HG02943 (cell line): ENCODE measurements at regions not wholly inside any gene's neighbourhood (a gene's known extent, or its start where the extent isn't known, plus 50 kb on each side); places are given as distances from the start of the nearest gene placed in this dataset.
"Not testable (repeated sequence)": the region's sequence is repeated elsewhere in the genome, so short reads cannot be mapped to it uniquely, and the experiment has no call there.

Experiments
- ATAC-seq: cut with Tn5 transposase; IDR thresholded peaks from one replicate; pipeline ENCODE4 v1.9.1; 2021; ENCODE audit warnings: mild to moderate bottlenecking, low read depth, moderate library complexity; ENCODE audit not compliant: unreplicated experiment

GRCh38 chr7:34382166-34382893 is 275.7 kb upstream of the NPSR1 start:
- ATAC-seq: no peak

DNA sequence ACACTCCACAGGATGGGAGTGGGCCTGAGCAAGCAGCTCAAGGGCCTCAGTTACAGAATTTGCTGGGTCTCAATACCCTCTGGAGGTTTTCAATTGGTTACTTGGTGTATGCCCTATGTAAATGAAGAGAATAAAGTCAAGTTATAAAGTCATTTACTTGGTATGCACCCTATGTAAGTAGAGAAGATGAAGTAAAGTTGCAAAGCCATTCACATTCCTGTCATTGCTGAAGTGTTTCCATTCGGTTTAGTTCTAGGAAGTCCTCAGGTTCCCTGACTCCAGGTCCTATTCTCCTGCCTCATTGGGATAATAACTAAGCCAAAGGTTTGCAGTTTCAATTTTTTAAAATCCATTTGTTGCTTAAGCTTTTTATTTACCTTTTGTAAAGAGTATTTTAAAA is 272.6 kb upstream of the NPSR1 start:
- ATAC-seq: no peak

DNA sequence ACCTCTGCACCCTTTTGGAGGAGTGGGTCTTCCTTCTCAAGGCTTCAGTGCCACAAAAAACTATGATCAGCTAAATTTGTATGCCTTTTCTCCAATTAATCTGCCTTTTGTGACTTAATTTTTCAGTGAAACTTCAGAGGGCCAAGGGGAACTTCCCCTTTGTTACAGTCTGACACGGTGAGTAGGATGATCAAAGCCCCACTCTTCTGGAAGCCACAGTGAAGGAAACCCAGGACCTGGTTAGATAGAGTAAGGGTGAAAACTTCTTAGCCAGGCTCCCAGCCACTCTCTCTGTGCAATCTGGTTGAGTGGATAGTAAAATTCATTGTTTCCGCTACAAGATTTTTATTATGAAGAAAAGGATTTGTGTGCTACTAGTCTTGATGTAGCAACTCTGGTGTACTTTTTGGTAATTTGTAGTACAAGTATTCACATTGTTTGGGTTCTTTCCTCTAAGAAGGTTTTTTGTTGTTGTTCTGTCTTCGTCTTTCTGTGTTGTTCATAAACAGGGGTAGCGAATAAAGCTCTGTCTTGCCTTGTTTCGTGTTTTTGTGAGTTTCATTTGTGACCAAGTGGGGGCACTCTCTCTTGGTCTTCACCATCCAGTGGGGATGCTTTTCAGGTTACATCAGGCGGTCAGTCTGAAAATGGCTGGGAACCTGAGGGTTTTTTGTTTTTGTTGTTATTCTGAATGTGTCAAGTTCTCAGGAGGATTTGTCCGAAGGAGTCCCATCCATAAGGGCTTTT is 268.5 kb upstream of the NPSR1 start:
- no peak for ATAC-seq

- no peak for ATAC-seq
Measured at GRCh38 chr7:34390103-34390502, 267.9 kb upstream of the NPSR1 start.

DNA sequence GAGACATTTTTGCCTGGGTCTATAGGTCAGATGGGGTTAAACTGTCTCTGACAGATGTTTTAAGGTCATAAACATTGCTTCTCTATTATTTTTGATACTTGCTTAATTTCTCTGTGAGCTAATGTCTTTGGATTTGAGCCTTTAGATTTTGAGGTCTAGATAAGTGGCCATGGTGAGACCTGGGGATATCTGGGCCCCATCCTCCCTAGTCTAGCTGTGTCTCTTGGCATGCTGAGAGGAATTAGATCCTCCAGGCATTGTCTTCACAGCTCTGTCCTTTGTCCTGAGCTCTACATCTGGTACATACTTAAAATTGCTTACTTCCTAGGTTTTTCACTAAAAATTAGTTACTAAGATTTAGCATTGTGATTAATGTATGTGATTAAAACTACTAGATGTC is 265.0 kb upstream of the NPSR1 start:
- ATAC-seq: no peak

- ATAC-seq: no peak
Measured at GRCh38 chr7:34396437-34397064, 261.5 kb upstream of the NPSR1 start.

- no peak for ATAC-seq
Measured at GRCh38 chr7:34401776-34402175, 256.2 kb upstream of the NPSR1 start.

DNA sequence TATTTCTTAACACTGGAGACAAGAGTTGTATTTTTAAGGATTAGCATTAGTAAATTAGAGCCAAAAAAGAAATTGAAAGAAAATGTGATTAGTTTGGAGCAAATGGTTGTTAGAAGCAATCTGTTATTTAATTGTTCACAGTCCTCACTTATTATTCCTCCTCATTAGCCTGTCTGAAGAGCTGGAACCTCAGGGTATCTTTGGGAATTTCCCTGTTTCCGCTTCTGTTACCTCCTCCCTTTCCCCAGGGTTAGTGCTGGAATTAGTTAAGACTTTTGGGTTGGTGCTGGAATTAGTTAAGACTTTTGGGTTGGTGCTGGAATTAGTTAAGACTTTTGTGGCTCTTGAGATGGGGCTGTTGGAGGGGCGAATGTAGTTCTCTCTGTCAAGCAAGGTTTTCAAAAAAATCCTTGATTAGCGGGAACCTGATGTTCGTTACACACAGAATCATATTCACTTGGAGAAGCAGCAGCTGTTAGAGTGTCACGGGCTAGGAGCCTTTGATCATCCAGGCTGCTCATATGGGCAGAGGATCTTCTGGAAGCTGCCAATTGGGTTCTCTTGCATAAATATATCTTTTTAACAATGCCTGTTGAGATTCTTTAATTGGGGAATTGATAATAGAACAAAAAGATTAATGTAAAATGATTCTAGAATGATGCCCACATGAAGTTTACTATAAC is 251.0 kb upstream of the NPSR1 start:
- no peak for ATAC-seq

GRCh38 chr7:34407586-34407985 is 250.4 kb upstream of the NPSR1 start:
- ATAC-seq: no peak

GRCh38 chr7:34417781-34418180 is 240.2 kb upstream of the NPSR1 start:
- ATAC-seq: no peak

- ATAC-seq: no peak
Measured at GRCh38 chr7:34421526-34421925, 236.5 kb upstream of the NPSR1 start.

- ATAC-seq: no peak
Measured at GRCh38 chr7:34425194-34425593, 232.8 kb upstream of the NPSR1 start.

- ATAC-seq: no peak
Measured at GRCh38 chr7:34425631-34426384, 232.2 kb upstream of the NPSR1 start.

GRCh38 chr7:34430456-34430855 is 227.6 kb upstream of the NPSR1 start:
- ATAC-seq: no peak

DNA sequence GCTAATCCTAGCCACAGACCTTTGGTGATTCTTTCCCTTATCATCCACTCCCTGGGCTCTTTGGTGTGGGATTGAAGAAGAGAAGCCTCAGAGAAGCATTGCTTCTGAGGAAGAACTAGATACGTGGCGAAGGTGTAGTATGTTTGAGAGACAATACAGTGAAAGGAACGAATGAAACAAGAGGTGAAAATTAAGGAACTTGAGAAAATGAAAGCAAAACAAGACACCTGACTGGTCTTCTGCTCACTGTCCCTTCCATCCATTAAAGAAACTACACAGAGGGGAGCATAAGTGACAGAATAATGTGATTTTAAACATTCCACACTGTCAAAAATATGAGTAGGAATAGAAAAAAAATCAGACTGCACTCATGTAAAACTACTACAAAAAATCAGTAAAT is 219.6 kb upstream of the NPSR1 start:
- no peak for ATAC-seq

DNA sequence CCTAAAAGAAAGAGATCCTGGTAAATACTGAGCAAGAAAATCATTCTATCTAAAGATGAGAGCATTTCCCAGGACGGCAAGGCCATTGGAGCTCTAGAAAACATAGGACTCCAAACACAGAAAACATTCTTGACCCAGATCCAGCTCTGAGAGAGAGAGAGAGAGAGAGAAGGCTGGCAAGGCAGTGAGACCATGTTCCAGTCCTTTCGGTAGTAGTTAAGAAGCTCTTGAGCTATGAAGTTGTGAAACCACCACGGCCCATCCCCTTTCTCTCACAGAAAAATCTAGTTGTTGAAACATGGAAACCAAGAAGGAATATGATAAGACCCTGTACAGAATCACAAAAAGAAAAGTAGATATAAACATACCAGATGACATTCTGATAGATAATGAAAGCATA is 212.4 kb upstream of the NPSR1 start:
- no peak for ATAC-seq

GRCh38 chr7:34448531-34448930 is 209.5 kb upstream of the NPSR1 start:
- not testable (repeated sequence) for ATAC-seq

- no peak for ATAC-seq
Measured at GRCh38 chr7:34449765-34450164, 208.3 kb upstream of the NPSR1 start.

DNA sequence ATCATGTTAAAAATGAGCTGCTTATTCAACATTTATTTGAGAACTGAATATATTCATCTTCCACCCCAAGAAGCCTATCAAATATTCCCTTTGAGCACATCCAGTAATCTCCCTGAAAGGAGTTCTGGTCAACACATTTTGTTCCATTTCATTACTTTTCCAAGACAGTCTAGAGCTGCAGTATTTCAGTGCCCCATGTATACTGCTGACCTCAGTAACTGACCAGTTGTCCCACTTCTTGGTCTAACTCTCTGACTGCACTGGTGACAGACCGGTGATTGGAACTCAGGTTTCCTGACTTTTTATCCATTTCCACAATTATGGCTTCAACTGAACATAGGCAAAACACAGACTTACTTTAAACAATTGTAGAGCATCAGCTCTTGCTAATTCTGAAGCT is 206.8 kb upstream of the NPSR1 start:
- ATAC-seq: no peak

DNA sequence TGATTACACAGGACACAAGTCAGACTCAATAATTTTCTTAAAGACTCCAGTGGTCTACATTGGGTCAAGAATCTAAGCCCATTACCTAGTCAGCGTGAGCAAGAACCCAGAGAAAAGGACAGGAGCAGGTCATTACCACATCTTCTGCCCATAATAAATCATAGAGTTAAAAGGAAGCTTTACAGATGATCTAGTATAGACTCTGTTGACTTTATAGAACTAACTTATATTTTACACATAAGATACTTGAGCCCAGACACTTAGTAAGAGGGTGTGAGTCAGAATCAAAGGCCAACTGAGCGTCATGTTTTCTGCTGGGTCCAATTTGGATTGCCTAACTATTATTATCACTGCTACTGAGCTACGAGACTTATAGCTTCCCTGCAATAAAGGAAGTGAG is 206.1 kb upstream of the NPSR1 start:
- no peak for ATAC-seq
